Glutamatergic neuron (in vitro differentiated cells): ENCODE measurements at regions not wholly inside any gene's neighbourhood (a gene's known extent, or its start where the extent isn't known, plus 50 kb on each side); places are given as distances from the start of the nearest gene placed in this dataset.

ENCODE experiments used
- DNase-seq: peaks from one replicate; pipeline ENCODE4 v3.0.0; 2022
- H3K27ac Mint-ChIP-seq: one replicate; pipeline ENCODE4 v1.8.0; 2020; ENCODE audit warnings: mild to moderate bottlenecking, mixed read lengths, inconsistent platforms; ENCODE audit not compliant: unreplicated experiment
- H3K27me3 Mint-ChIP-seq: one replicate; pipeline ENCODE4 v1.8.0; 2020; ENCODE audit warnings: mild to moderate bottlenecking, moderate library complexity, mixed read lengths, inconsistent platforms; ENCODE audit not compliant: unreplicated experiment
- H3K36me3 Mint-ChIP-seq: one replicate; pipeline ENCODE4 v1.8.0; 2020; ENCODE audit warnings: mild to moderate bottlenecking, mixed read lengths, inconsistent platforms; ENCODE audit not compliant: unreplicated experiment
- H3K4me1 Mint-ChIP-seq: one replicate; pipeline ENCODE4 v1.8.0; 2020; ENCODE audit warnings: mild to moderate bottlenecking, low read depth, mixed read lengths, inconsistent platforms; ENCODE audit not compliant: unreplicated experiment
- H3K4me3 Mint-ChIP-seq: one replicate; pipeline ENCODE4 v1.8.0; 2020; ENCODE audit warnings: mild to moderate bottlenecking, mixed read lengths, inconsistent platforms; ENCODE audit not compliant: unreplicated experiment
- H3K9me3 Mint-ChIP-seq: one replicate; pipeline ENCODE4 v1.8.0; 2020; ENCODE audit warnings: mild to moderate bottlenecking, moderate library complexity, mixed read lengths, inconsistent platforms; ENCODE audit not compliant: unreplicated experiment
- CTCF ChIP-seq: fragments of 200-600 bp; sonication (generic); IDR thresholded peaks from one replicate; pipeline ENCODE4 v1.5.0; 2021; ENCODE audit not compliant: partially characterized antibody, unreplicated experiment

- H3K4me3 Mint-ChIP-seq: no peak overlapping the region
- H3K27ac Mint-ChIP-seq: no peak overlapping the region
- H3K36me3 Mint-ChIP-seq: peaks cover 2% of the 10 kb centered on the region
- DNase-seq: no peak
- no peaks in the 10 kb centered on the region for H3K27me3 Mint-ChIP-seq
- no peak for TF ChIP-seq CTCF
- H3K4me1 Mint-ChIP-seq: no peaks in the 10 kb centered on the region
- no peaks in the 10 kb centered on the region for H3K9me3 Mint-ChIP-seq
Observed at GRCh38 chr1:157219600-157219999, 81.4 kb upstream of the ETV3 start.

GRCh38 chr1:157219182-157219581, 81.0 kb upstream of the ETV3 start:
- H3K4me3 Mint-ChIP-seq: no peak overlapping the region
- no peaks in the 10 kb centered on the region for H3K4me1 Mint-ChIP-seq
- no peak overlapping the region for H3K27ac Mint-ChIP-seq
- DNase-seq: no peak
- H3K9me3 Mint-ChIP-seq: no peaks in the 10 kb centered on the region
- no peak for TF ChIP-seq CTCF
- H3K27me3 Mint-ChIP-seq: peaks cover 3% of the 10 kb centered on the region
- H3K36me3 Mint-ChIP-seq: peaks cover 5% of the 10 kb centered on the region

GRCh38 chr1:157218671-157219070, 80.5 kb upstream of the ETV3 start:
- no peak for TF ChIP-seq CTCF
- no peak overlapping the region for H3K27ac Mint-ChIP-seq
- H3K4me3 Mint-ChIP-seq: no peak overlapping the region

GRCh38 chr1:157217486-157217885, 79.3 kb upstream of the ETV3 start:
- Mint-ChIP-seq H3K27ac (no peak overlapping the region), H3K27me3 (peaks cover 3% of the 10 kb centered on the region), H3K36me3 (peaks cover 16% of the 10 kb centered on the region), H3K9me3 (peaks cover 4% of the 10 kb centered on the region), H3K4me3 (no peak overlapping the region), H3K4me1 (no peaks in the 10 kb centered on the region)
- TF ChIP-seq CTCF: no peak
- no peak for DNase-seq

More at GRCh38 chr1:157218671-157219070, 80.5 kb upstream of the ETV3 start:
- peaks cover 3% of the 10 kb centered on the region for H3K27me3 Mint-ChIP-seq
- no peak for DNase-seq
- no peaks in the 10 kb centered on the region for H3K9me3 Mint-ChIP-seq
- peaks cover 10% of the 10 kb centered on the region for H3K36me3 Mint-ChIP-seq
- H3K4me1 Mint-ChIP-seq: no peaks in the 10 kb centered on the region

GRCh38 chr1:157213836-157214235, 75.6 kb upstream of the ETV3 start:
- DNase-seq: no peak
- H3K9me3 Mint-ChIP-seq: peaks cover 4% of the 10 kb centered on the region
- H3K27ac Mint-ChIP-seq: no peak overlapping the region
- no peak overlapping the region for H3K4me3 Mint-ChIP-seq
- no peak for TF ChIP-seq CTCF
- H3K4me1 Mint-ChIP-seq: no peaks in the 10 kb centered on the region
- H3K27me3 Mint-ChIP-seq: peaks cover 3% of the 10 kb centered on the region
- peaks cover 16% of the 10 kb centered on the region for H3K36me3 Mint-ChIP-seq
